CD14-positive monocyte (primary cell): ENCODE measurements at regions not wholly inside any gene's neighbourhood (a gene's known extent, or its start where the extent isn't known, plus 50 kb on each side); places are given as distances from the start of the nearest gene placed in this dataset.
"Not testable (repeated sequence)": the region's sequence is repeated elsewhere in the genome, so short reads cannot be mapped to it uniquely, and the experiment has no call there.

Experiments used
- DNase-seq, 3 donors: peaks; one replicate each; pipeline ENCODE4 v3.0.0-alpha.2; 2011 to 2022
- H2AFZ ChIP-seq: 2 replicates; pipeline ENCODE4 v1.6.0; 2012; ENCODE audit warnings: mild to moderate bottlenecking, low read depth, low read length, inconsistent platforms; ENCODE audit not compliant: insufficient read depth, poor library complexity, severe bottlenecking
- H3K27ac ChIP-seq, 2 donors: 1 replicate in 1 of 2; 2 replicates in 1 of 2; pipeline ENCODE4 v1.5.1; 2012 to 2013; ENCODE audit warnings: low read length in 2 of 2, control low read depth in 1 of 2, inconsistent platforms in 1 of 2, low read depth in 1 of 2, mild to moderate bottlenecking in 1 of 2
- H3K27me3 ChIP-seq, 2 donors: one replicate each; pipeline versions ENCODE4 v1.6.0 to v1.6.1; 2011 to 2013; ENCODE audit warnings: low read length in 2 of 2; ENCODE audit not compliant: control insufficient read depth in 2 of 2, insufficient read depth in 2 of 2
- H3K36me3 ChIP-seq, 2 donors: replicated peaks in 1 of 2; 1 replicate in 1 of 2; 2 replicates in 1 of 2; pipeline versions ENCODE4 v1.5.1 to v1.6.1; 2012 to 2013; ENCODE audit warnings: low read length in 2 of 2, control low read depth in 1 of 2, inconsistent platforms in 1 of 2, mild to moderate bottlenecking in 1 of 2; ENCODE audit not compliant: insufficient read depth in 2 of 2, control insufficient read depth in 1 of 2
- H3K4me1 ChIP-seq, 2 donors: 1 replicate in 1 of 2; 2 replicates in 1 of 2; pipeline versions ENCODE4 v1.5.1 to v1.6.1; 2012 to 2013; ENCODE audit warnings: low read length in 2 of 2, control low read depth in 1 of 2, inconsistent platforms in 1 of 2, mild to moderate bottlenecking in 1 of 2, moderate library complexity in 1 of 2; ENCODE audit not compliant: insufficient read depth in 2 of 2, control insufficient read depth in 1 of 2
- H3K4me2 ChIP-seq: replicated peaks from 2 replicates; pipeline ENCODE3; 2012; ENCODE audit warnings: low read length, moderate library complexity, mild to moderate bottlenecking; ENCODE audit not compliant: poor library complexity, severe bottlenecking; ENCODE audit errors: extremely low read depth
- H3K4me3 ChIP-seq, 3 experiments: fragments of 200-600 bp in 1 of 3; sonication (generic) in 1 of 3; replicated peaks in 1 of 3; 1 replicate in 2 of 3; 2 replicates in 1 of 3; pipeline ENCODE4 v1.5.1; 2011 to 2013; ENCODE audit warnings: low read length in 3 of 3, mild to moderate bottlenecking in 3 of 3, control low read depth in 2 of 3, low read depth in 2 of 3, inconsistent platforms in 1 of 3, moderate library complexity in 1 of 3
- H3K79me2 ChIP-seq: 2 replicates; pipeline ENCODE4 v1.6.0; 2012; ENCODE audit warnings: mild to moderate bottlenecking, control low read depth, inconsistent platforms, low read length, moderate library complexity; ENCODE audit not compliant: insufficient read depth
- H3K9ac ChIP-seq: 2 replicates; pipeline ENCODE4 v1.6.0; 2017; ENCODE audit warnings: low read length, mild to moderate bottlenecking; ENCODE audit not compliant: insufficient read depth, poor library complexity, severe bottlenecking
- H3K9me3 ChIP-seq, 2 donors: replicated peaks in 1 of 2; 1 replicate in 1 of 2; 2 replicates in 1 of 2; pipeline versions ENCODE4 v1.5.1 to v1.6.1; 2012 to 2013; ENCODE audit warnings: low read length in 2 of 2, control low read depth in 1 of 2; ENCODE audit not compliant: control insufficient read depth in 1 of 2, insufficient read depth in 1 of 2
- H4K20me1 ChIP-seq: 2 replicates; pipeline ENCODE4 v1.6.0; 2012; ENCODE audit warnings: mild to moderate bottlenecking, low read length, control low read depth, moderate library complexity; ENCODE audit not compliant: insufficient read depth
- H3K27ac Mint-ChIP-seq, 7 donors: one replicate each; pipeline ENCODE4 v1.8.0; 2020; ENCODE audit warnings: mild to moderate bottlenecking in 7 of 7, mixed read lengths in 7 of 7, moderate library complexity in 6 of 7, inconsistent platforms in 2 of 7
- H3K27me3 Mint-ChIP-seq, 3 donors: one replicate each; pipeline ENCODE4 v1.8.0; 2021 to 2022; ENCODE audit warnings: low read depth in 3 of 3, mild to moderate bottlenecking in 3 of 3, mixed read lengths in 3 of 3, moderate library complexity in 3 of 3, inconsistent platforms in 1 of 3
- H3K36me3 Mint-ChIP-seq, 2 donors: one replicate each; pipeline ENCODE4 v1.8.0; 2020; ENCODE audit warnings: mixed read lengths in 2 of 2, inconsistent platforms in 1 of 2, mild to moderate bottlenecking in 1 of 2
- H3K4me1 Mint-ChIP-seq: one replicate; pipeline ENCODE4 v1.8.0; 2020; ENCODE audit warnings: mild to moderate bottlenecking, mixed read lengths
- H3K4me3 Mint-ChIP-seq, 2 donors: one replicate each; pipeline ENCODE4 v1.8.0; 2020; ENCODE audit warnings: mild to moderate bottlenecking in 2 of 2, mixed read lengths in 2 of 2, moderate library complexity in 1 of 2
- H3K9me3 Mint-ChIP-seq, 7 donors: one replicate each; pipeline ENCODE4 v1.8.0; 2020 to 2022; ENCODE audit warnings: mixed read lengths in 7 of 7, mild to moderate bottlenecking in 6 of 7, moderate library complexity in 6 of 7, inconsistent platforms in 2 of 7
- WGBS: methylation state at CpG from one replicate; pipeline ENCODE4 v1.1.5; 2013; ENCODE audit warnings: missing lambda C conversion rate; ENCODE audit not compliant: insufficient coverage; 5-methylcytosine and 5-hydroxymethylcytosine counted together
- intact Hi-C, 2 donors: fragments of 100-400 bp; cut with micrococcal nuclease; formaldehyde crosslinking; loops; one replicate each; pipeline versions ENCODE4 v1.15.0 to v1.15.1; 2023

DNA sequence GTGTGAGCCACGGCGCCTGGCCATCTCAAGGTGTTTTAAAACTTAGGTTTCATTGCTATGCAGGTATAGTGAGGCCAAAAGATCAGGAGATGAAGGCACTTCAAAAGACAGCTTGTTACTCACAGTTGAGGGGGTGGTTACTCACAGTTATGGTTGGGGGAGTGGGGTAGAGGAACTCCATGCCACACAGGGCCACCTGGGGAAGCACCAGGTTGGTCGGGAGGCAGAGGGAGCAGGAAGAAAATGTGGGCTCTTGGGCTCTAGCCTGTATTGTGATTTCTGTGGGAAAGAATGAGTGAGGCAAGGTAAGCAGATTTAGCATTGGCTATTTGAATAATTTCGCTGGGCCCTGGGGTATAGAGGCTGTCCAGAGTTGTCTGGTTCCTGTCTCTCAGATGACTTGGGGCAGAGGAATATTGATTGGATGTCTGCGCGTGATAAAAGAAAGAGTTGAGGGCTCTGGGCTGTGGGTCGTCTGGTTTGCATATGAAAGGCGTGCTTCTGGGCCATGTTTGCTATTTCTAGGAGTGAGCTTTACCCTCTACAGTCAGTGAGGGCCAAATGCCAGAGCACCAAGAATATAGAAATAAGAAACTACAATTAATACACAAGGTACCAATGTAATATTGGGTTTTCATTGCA, 226.1 kb upstream of the FAM240B start:
- H3K27ac Mint-ChIP-seq, H3K36me3 Mint-ChIP-seq, intact Hi-C loops, H4K20me1 ChIP-seq, H3K79me2 ChIP-seq, H3K27me3 Mint-ChIP-seq, H3K4me1 Mint-ChIP-seq, H3K27ac ChIP-seq, H3K4me3 Mint-ChIP-seq, H3K36me3 ChIP-seq, H3K4me2 ChIP-seq, H3K27me3 ChIP-seq, DNase-seq, H2AFZ ChIP-seq, H3K9me3 Mint-ChIP-seq, H3K9me3 ChIP-seq, H3K4me1 ChIP-seq, H3K4me3 ChIP-seq, H3K9ac ChIP-seq: not testable (repeated sequence)
- no CpG with 5 or more reads among the region's 8 CpGs for WGBS

DNA sequence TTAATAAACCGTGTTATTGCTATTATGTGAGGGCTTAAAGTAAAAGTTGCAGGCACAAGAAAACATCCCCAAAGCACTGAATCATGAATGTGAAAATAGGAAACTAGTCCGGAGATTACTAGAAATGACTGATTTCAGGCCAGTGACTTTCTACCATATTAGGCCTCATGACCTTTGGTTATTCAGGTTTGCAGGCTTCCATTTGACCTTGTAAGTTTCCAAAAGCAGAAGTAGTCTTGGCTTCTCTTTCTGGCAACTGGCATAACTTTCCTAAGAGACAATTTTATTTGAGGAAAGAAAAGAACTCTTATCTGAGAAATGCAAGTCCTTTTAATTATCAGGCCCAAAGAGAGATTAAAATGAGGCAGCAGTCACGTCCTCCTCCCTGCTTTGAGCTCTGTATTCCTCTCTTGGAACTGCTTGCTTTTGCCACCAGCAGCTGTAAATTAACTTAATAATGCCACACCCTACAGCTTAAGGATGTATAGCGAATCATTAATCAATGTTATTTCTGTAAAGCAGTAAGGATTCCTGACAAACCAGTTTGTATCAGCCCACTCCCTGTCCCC, 225.0 kb upstream of the FAM240B start:
- not testable (repeated sequence) for H3K4me3 Mint-ChIP-seq, H3K36me3 Mint-ChIP-seq
- WGBS: no CpG with 5 or more reads among the region's 4 CpGs

GRCh38 chr9:38940501-38940900, 220.6 kb upstream of the FAM240B start:
- H3K9ac ChIP-seq, H3K27me3 ChIP-seq, H3K36me3 ChIP-seq, H3K27me3 Mint-ChIP-seq, H3K27ac ChIP-seq, H3K27ac Mint-ChIP-seq, H4K20me1 ChIP-seq, H3K4me3 ChIP-seq, H3K4me2 ChIP-seq, H3K9me3 ChIP-seq, H2AFZ ChIP-seq, H3K4me3 Mint-ChIP-seq, H3K4me1 Mint-ChIP-seq, H3K36me3 Mint-ChIP-seq, H3K9me3 Mint-ChIP-seq, H3K79me2 ChIP-seq, DNase-seq, intact Hi-C loops, H3K4me1 ChIP-seq: not testable (repeated sequence)
- WGBS: no CpG with 5 or more reads among the region's 9 CpGs

More for the DNA sequence above, 225.0 kb upstream of the FAM240B start:
- H3K4me3 ChIP-seq, intact Hi-C loops, H3K9me3 Mint-ChIP-seq, H3K4me1 Mint-ChIP-seq, H2AFZ ChIP-seq, DNase-seq, H3K9ac ChIP-seq, H3K27ac Mint-ChIP-seq, H3K9me3 ChIP-seq, H3K27ac ChIP-seq, H3K27me3 Mint-ChIP-seq, H3K79me2 ChIP-seq, H3K4me1 ChIP-seq, H3K27me3 ChIP-seq, H3K36me3 ChIP-seq, H4K20me1 ChIP-seq, H3K4me2 ChIP-seq: not testable (repeated sequence)

- H3K4me3 Mint-ChIP-seq, intact Hi-C loops, H3K27ac Mint-ChIP-seq, H3K36me3 Mint-ChIP-seq, DNase-seq, H3K27ac ChIP-seq, H3K79me2 ChIP-seq, H2AFZ ChIP-seq, H3K36me3 ChIP-seq, H3K4me1 ChIP-seq, H3K9ac ChIP-seq, H3K4me2 ChIP-seq, H3K4me3 ChIP-seq, H3K4me1 Mint-ChIP-seq, H3K9me3 ChIP-seq, H3K27me3 Mint-ChIP-seq, H3K9me3 Mint-ChIP-seq, H4K20me1 ChIP-seq, H3K27me3 ChIP-seq: not testable (repeated sequence)
- WGBS: no CpG with 5 or more reads among the region's 4 CpGs
Measured at GRCh38 chr9:38938637-38939036, 218.7 kb upstream of the FAM240B start.
